Central memory CD4-positive, alpha-beta T cell (primary cell): ENCODE measurements at regions not wholly inside any gene's neighbourhood (a gene's known extent, or its start where the extent isn't known, plus 50 kb on each side); places are given as distances from the start of the nearest gene placed in this dataset.
"Not testable (repeated sequence)": the region's sequence is repeated elsewhere in the genome, so short reads cannot be mapped to it uniquely, and the experiment has no call there.

ENCODE experiments used
- DNase-seq: peaks from one replicate; pipeline ENCODE4 v3.0.0; 2022

- DNase-seq, result not testable (repeated sequence)
These were observed 59.0 kb upstream of the ATXN3L start for GRCh38 chrX:13378562-13379518.

GRCh38 chrX:13377550-13377934 is 57.7 kb upstream of the ATXN3L start:
- DNase-seq, result no peak

GRCh38 chrX:13376857-13377549 is 57.1 kb upstream of the ATXN3L start:
- DNase-seq, result no peak

GRCh38 chrX:13375596-13375995 is 55.7 kb upstream of the ATXN3L start:
- not testable (repeated sequence) for DNase-seq

- no peak for DNase-seq
These were observed 54.5 kb upstream of the ATXN3L start for GRCh38 chrX:13374364-13374763.

GRCh38 chrX:13373431-13374187 is 53.8 kb upstream of the ATXN3L start:
- DNase-seq, result no peak

GRCh38 chrX:13373027-13373426 is 53.2 kb upstream of the ATXN3L start:
- DNase-seq, result no peak

- no peak for DNase-seq
These were observed 52.5 kb upstream of the ATXN3L start for GRCh38 chrX:13372203-13372980.

- DNase-seq, result no peak
These were observed 51.3 kb upstream of the ATXN3L start for GRCh38 chrX:13371186-13371585.

GRCh38 chrX:13370713-13371112 is 50.9 kb upstream of the ATXN3L start:
- DNase-seq, result no peak
